Ovary (tissue), 3 donors: ENCODE measurements at regions not wholly inside any gene's neighbourhood (a gene's known extent, or its start where the extent isn't known, plus 50 kb on each side); places are given as distances from the start of the nearest gene placed in this dataset.

Experiments
- CTCF ChIP-seq, 3 donors: fragments of 450-650 bp in 2 of 3; fragments of 200-600 bp in 1 of 3; IDR thresholded peaks; one replicate each; pipeline versions ENCODE4 v1.5.1 to v1.8.0; 2016 to 2022; ENCODE audit warnings: antibody characterized with exemption in 3 of 3, mild to moderate bottlenecking in 1 of 3
- POLR2A ChIP-seq: fragments of 450-650 bp; IDR thresholded peaks from one replicate; pipeline ENCODE4 v1.6.1; 2017; ENCODE audit warnings: antibody characterized with exemption, mild to moderate bottlenecking, moderate library complexity
- donor health status: DM: no; HTN: no; CAD: no.

GRCh38 chr5:117094114-117094815 is 519.6 kb upstream of the SEMA6A start:
- TF ChIP-seq CTCF (IDR thresholded peaks at IDR 0.05) (no peak), POLR2A (no peak)
